ENCODE measurements at regions not wholly inside any gene's neighbourhood (a gene's known extent, or its start where the extent isn't known, plus 50 kb on each side); places are given as distances from the start of the nearest gene placed in this dataset.

DNA sequence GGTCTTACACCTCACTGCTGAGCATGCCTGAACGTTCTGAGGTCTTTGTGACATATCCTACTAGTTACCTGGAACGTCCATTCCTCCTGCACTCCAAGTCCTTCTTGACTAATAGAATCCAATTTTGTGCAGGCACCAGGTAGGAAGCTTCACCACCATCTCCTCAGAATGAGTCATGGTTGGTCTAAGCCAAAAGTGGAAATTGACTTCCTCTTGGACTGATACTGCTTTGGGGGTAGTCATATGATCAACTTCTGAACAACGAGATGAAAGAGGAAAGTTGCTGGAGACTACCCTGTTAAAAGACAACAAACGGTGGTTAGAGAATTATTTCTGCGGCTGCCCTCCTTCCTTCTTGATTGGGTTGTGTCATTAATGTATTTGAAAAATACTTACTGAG is 374.2 kb upstream of the LARGE1 start:
- no peak for TF ChIP-seq EP300 (IDR thresholded peaks at IDR 0.05)
- no peak for TF ChIP-seq CTCF (IDR thresholded peaks at IDR 0.05)

Measured in ovary (tissue), 3 donors.